ENCODE measurements at regions not wholly inside any gene's neighbourhood (a gene's known extent, or its start where the extent isn't known, plus 50 kb on each side); places are given as distances from the start of the nearest gene placed in this dataset.

DNA sequence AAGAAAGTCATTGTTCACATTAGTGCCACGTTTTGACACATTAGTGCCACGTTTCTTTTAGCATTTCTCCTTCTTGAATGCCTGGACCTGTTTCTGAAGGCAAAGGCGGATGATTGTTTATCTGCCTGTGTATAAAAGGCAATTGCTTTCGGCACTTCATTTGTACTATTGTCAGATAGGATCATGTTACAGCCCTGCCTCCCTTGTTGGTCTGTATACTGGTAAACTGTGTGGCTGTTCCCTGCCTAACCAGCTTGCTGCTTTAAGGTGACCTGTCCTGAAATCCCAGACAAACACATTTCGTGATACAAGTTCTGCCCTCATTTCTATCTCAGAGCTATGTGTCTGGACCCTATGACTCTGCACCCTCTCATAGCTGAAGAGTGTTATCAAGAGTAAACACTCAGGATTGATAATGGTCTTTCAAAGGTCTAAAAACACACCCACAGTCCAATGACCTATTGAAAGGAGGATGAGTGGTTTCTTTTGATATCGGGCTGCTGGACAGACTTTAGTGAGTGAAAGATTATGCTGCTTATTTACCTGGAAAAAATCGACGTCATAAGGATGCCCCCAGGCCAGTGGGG lies 276.3 kb upstream of the MCTP2 start:
- no peaks in the 10 kb centered on the region for H3K27me3 ChIP-seq (ENCODE audit: insufficient read depth, low read length, poor library complexity)

DNA sequence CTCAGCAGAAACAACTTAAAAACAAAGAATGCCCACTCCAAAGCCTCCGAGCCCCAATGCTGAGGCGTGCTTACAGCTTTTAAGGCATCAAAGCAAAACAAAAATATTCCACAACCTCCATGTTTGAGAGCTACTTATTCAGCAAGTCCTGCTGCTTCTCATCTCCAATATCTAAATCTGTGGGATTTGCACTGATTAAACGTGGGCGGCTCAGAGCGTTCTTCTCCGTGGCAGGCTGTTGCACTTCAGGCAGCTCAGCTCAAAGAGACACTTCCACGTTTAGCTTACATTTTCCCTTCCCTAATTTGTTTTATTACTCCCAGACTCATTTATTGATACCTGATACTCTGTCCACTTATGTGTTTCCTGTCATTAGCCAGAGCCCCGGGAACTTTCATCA lies 282.6 kb upstream of the MCTP2 start:
- Histone ChIP-seq H3K18ac (ENCODE audit: low read length) (no peak overlapping the region), H3K4me1 (ENCODE audit: control insufficient read depth, low read depth, low read length) (no peaks in the 10 kb centered on the region), H3K79me1 (ENCODE audit: low read length) (no peaks in the 10 kb centered on the region), H4K5ac (ENCODE audit: low read length) (no peak overlapping the region), H4K8ac (ENCODE audit: low read depth, low read length) (no peak overlapping the region), H2BK5ac (ENCODE audit: low read length) (no peak overlapping the region), H3K27me3 (ENCODE audit: insufficient read depth, low read length, poor library complexity) (no peaks in the 10 kb centered on the region), H3K4me3 (ENCODE audit: low read length) (no peak overlapping the region), H2BK15ac (replicated peaks; ENCODE audit: low read depth) (no peak overlapping the region), H3K56ac (ENCODE audit: low read length) (no peak overlapping the region), H3K4me2 (ENCODE audit: low read length) (no peak overlapping the region), H3K27ac (ENCODE audit: low read depth, low read length) (no peak overlapping the region), H3K9ac (ENCODE audit: low read length) (no peak overlapping the region), H2AK5ac (ENCODE audit: low read length) (no peak overlapping the region), H3K23ac (ENCODE audit: low read length) (no peak overlapping the region), H2BK120ac (ENCODE audit: low read depth, low read length) (no peak overlapping the region), H3K36me3 (ENCODE audit: control insufficient read depth, insufficient read depth, low read length) (no peaks in the 10 kb centered on the region), H3K79me2 (ENCODE audit: control insufficient read depth, insufficient read depth, low read length) (no peaks in the 10 kb centered on the region), H3K4ac (ENCODE audit: low read depth, low read length) (no peak overlapping the region)
- no CpG with 5 or more reads among the region's 8 CpGs for WGBS (ENCODE audit: extremely low coverage, insufficient coverage, low lambda C conversion rate)
- DNase-seq, result no peak

More for the DNA sequence above, 276.3 kb upstream of the MCTP2 start:
- H3K79me1 ChIP-seq (ENCODE audit: low read length), result no peaks in the 10 kb centered on the region
- H3K18ac ChIP-seq (ENCODE audit: low read length), result no peak overlapping the region
- H3K36me3 ChIP-seq (ENCODE audit: control insufficient read depth, insufficient read depth, low read length), result no peaks in the 10 kb centered on the region
- no peak overlapping the region for H3K56ac ChIP-seq (ENCODE audit: low read length)
- no peak overlapping the region for H3K4me3 ChIP-seq (ENCODE audit: low read length)
- H3K4me1 ChIP-seq (ENCODE audit: control insufficient read depth, low read depth, low read length), result no peaks in the 10 kb centered on the region
- no peak overlapping the region for H3K27ac ChIP-seq (ENCODE audit: low read depth, low read length)
- no peaks in the 10 kb centered on the region for H3K79me2 ChIP-seq (ENCODE audit: control insufficient read depth, insufficient read depth, low read length)
- no peak overlapping the region for H2BK5ac ChIP-seq (ENCODE audit: low read length)
- WGBS (ENCODE audit: extremely low coverage, insufficient coverage, low lambda C conversion rate), result no CpG with 5 or more reads among the region's 8 CpGs
- H4K8ac ChIP-seq (ENCODE audit: low read depth, low read length), result no peak overlapping the region
- no peak overlapping the region for H4K5ac ChIP-seq (ENCODE audit: low read length)
- H2AK5ac ChIP-seq (ENCODE audit: low read length), result no peak overlapping the region
- no peak overlapping the region for H2BK120ac ChIP-seq (ENCODE audit: low read depth, low read length)
- H2BK15ac ChIP-seq (replicated peaks; ENCODE audit: low read depth), result no peak overlapping the region
- H3K4me2 ChIP-seq (ENCODE audit: low read length), result no peak overlapping the region
- DNase-seq, result no peak
- H3K4ac ChIP-seq (ENCODE audit: low read depth, low read length), result no peak overlapping the region
- H3K23ac ChIP-seq (ENCODE audit: low read length), result no peak overlapping the region
- no peak overlapping the region for H3K9ac ChIP-seq (ENCODE audit: low read length)

DNA sequence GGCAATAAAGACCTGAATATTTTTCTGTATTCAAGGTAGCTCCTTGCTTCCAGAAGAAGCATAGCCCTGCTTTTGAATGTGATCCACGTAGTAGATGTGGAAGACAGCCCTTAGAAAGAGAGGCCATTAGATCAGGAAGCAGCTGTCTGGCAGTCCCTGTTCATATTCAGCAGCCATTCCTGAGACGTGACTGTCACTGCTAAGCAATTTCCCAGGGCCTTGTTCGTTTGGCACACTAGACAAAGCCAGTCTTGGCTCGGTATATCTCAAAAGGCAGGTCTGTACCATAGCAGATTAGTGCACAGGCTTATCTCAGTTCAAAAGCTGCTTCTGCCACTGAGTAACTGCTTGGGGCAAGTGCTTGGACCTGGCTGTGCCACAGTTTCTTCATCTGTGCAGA lies 287.8 kb upstream of the MCTP2 start:
- Histone ChIP-seq H4K5ac (ENCODE audit: low read length) (no peak overlapping the region), H3K56ac (ENCODE audit: low read length) (no peak overlapping the region), H3K4me2 (ENCODE audit: low read length) (no peak overlapping the region), H3K4me1 (ENCODE audit: control insufficient read depth, low read depth, low read length) (no peaks in the 10 kb centered on the region), H4K8ac (ENCODE audit: low read depth, low read length) (no peak overlapping the region), H3K79me1 (ENCODE audit: low read length) (no peaks in the 10 kb centered on the region), H3K36me3 (ENCODE audit: control insufficient read depth, insufficient read depth, low read length) (no peaks in the 10 kb centered on the region), H2BK5ac (ENCODE audit: low read length) (no peak overlapping the region), H2BK15ac (replicated peaks; ENCODE audit: low read depth) (no peak overlapping the region), H3K27ac (ENCODE audit: low read depth, low read length) (no peak overlapping the region), H2BK120ac (ENCODE audit: low read depth, low read length) (no peak overlapping the region), H3K4ac (ENCODE audit: low read depth, low read length) (no peak overlapping the region), H3K4me3 (ENCODE audit: low read length) (no peak overlapping the region), H3K23ac (ENCODE audit: low read length) (no peak overlapping the region), H3K79me2 (ENCODE audit: control insufficient read depth, insufficient read depth, low read length) (no peaks in the 10 kb centered on the region), H3K9ac (ENCODE audit: low read length) (no peak overlapping the region), H3K18ac (ENCODE audit: low read length) (no peak overlapping the region), H2AK5ac (ENCODE audit: low read length) (no peak overlapping the region), H3K27me3 (ENCODE audit: insufficient read depth, low read length, poor library complexity) (no peaks in the 10 kb centered on the region)
- DNase-seq, result no peak
- WGBS (ENCODE audit: extremely low coverage, insufficient coverage, low lambda C conversion rate), result no CpG with 5 or more reads among the region's 4 CpGs

DNA sequence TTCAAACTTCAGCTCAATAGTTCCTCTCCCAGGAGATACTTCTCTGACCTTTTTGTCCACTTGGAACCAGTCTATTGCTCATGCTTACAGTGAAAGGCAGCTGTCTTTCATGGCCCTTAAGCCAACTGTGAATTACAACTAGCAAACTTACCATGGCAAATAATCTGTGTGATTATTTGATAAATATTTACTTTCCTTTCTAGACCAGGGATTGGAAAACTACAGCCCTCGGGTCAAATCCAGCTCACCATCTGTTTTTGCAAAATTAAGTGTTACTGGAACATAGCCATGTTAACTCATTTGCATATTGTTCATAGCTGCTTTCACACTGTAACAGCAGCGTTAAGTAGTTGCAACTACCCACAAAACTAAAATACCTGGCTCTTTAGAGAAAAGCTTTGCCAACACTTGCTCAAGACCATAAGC lies 289.1 kb upstream of the MCTP2 start:
- WGBS (ENCODE audit: extremely low coverage, insufficient coverage, low lambda C conversion rate), result no CpG with 5 or more reads among the region's 2 CpGs
- H3K18ac ChIP-seq (ENCODE audit: low read length), result no peak overlapping the region
- no peak overlapping the region for H2AK5ac ChIP-seq (ENCODE audit: low read length)
- no peak overlapping the region for H3K56ac ChIP-seq (ENCODE audit: low read length)
- no peak for DNase-seq
- H3K23ac ChIP-seq (ENCODE audit: low read length), result no peak overlapping the region
- no peak overlapping the region for H4K8ac ChIP-seq (ENCODE audit: low read depth, low read length)
- no peak overlapping the region for H3K9ac ChIP-seq (ENCODE audit: low read length)
- no peaks in the 10 kb centered on the region for H3K36me3 ChIP-seq (ENCODE audit: control insufficient read depth, insufficient read depth, low read length)
- H2BK5ac ChIP-seq (ENCODE audit: low read length), result no peak overlapping the region
- no peak overlapping the region for H2BK15ac ChIP-seq (replicated peaks; ENCODE audit: low read depth)
- no peak overlapping the region for H3K4ac ChIP-seq (ENCODE audit: low read depth, low read length)
- H4K5ac ChIP-seq (ENCODE audit: low read length), result no peak overlapping the region
- no peak overlapping the region for H3K4me3 ChIP-seq (ENCODE audit: low read length)
- H3K4me2 ChIP-seq (ENCODE audit: low read length), result no peak overlapping the region
- H2BK120ac ChIP-seq (ENCODE audit: low read depth, low read length), result no peak overlapping the region
- H3K4me1 ChIP-seq (ENCODE audit: control insufficient read depth, low read depth, low read length), result no peaks in the 10 kb centered on the region
- no peak overlapping the region for H3K27ac ChIP-seq (ENCODE audit: low read depth, low read length)
- H3K79me1 ChIP-seq (ENCODE audit: low read length), result no peaks in the 10 kb centered on the region
- H3K79me2 ChIP-seq (ENCODE audit: control insufficient read depth, insufficient read depth, low read length), result no peaks in the 10 kb centered on the region
- H3K27me3 ChIP-seq (ENCODE audit: insufficient read depth, low read length, poor library complexity), result no peaks in the 10 kb centered on the region

DNA sequence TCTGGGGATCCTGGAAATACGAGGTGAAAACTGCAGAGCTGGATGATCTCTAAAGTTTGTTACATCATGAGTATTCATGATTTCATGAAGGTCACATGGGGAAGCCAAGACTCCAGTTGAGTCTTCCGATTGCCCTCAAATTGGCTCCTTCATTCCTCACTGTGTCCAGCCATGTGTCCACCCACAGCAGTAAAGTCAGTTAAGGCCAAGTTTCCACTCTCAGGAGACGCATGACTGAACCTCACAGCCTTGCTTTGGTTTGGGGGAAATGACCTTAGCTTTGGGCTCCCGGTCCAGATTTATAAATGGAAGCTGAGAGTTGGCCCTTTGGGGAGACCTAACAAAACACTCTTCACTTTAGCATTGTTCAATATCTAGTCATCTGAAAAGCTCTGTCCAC lies 289.7 kb upstream of the MCTP2 start:
- no peaks in the 10 kb centered on the region for H3K4me1 ChIP-seq (ENCODE audit: control insufficient read depth, low read depth, low read length)
- no CpG with 5 or more reads among the region's 4 CpGs for WGBS (ENCODE audit: extremely low coverage, insufficient coverage, low lambda C conversion rate)

DNA sequence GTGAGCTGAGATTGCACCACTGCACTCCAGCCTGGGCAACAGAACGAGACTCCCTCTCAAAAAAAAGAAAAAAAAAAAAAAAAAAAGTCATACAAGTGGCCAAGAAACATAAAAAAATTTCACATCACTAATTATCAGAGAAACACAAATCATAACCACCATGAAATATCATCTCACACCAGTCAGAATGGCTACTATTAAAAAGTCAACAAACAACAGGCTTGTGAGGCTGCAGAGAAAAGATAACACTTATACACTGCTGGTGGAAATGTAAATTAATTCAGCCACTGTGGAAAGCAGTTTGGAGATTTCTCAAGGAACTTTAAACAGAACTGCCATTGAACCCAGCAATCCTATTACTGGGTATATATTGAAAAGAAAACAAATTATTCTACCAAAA lies 291.1 kb upstream of the MCTP2 start:
- H3K4me2 ChIP-seq (ENCODE audit: low read length), result no peak overlapping the region
- H3K79me1 ChIP-seq (ENCODE audit: low read length), result no peaks in the 10 kb centered on the region
- WGBS (ENCODE audit: extremely low coverage, insufficient coverage, low lambda C conversion rate), result no CpG with 5 or more reads among the region's 1 CpG
- H3K9ac ChIP-seq (ENCODE audit: low read length), result no peak overlapping the region
- no peak overlapping the region for H3K27ac ChIP-seq (ENCODE audit: low read depth, low read length)
- H3K18ac ChIP-seq (ENCODE audit: low read length), result no peak overlapping the region
- no peak overlapping the region for H2BK120ac ChIP-seq (ENCODE audit: low read depth, low read length)
- no peak overlapping the region for H2AK5ac ChIP-seq (ENCODE audit: low read length)
- H2BK15ac ChIP-seq (replicated peaks; ENCODE audit: low read depth), result no peak overlapping the region
- no peaks in the 10 kb centered on the region for H3K36me3 ChIP-seq (ENCODE audit: control insufficient read depth, insufficient read depth, low read length)
- H2BK5ac ChIP-seq (ENCODE audit: low read length), result no peak overlapping the region
- H3K79me2 ChIP-seq (ENCODE audit: control insufficient read depth, insufficient read depth, low read length), result no peaks in the 10 kb centered on the region
- H3K23ac ChIP-seq (ENCODE audit: low read length), result no peak overlapping the region
- no peak overlapping the region for H3K4me3 ChIP-seq (ENCODE audit: low read length)
- no peaks in the 10 kb centered on the region for H3K4me1 ChIP-seq (ENCODE audit: control insufficient read depth, low read depth, low read length)
- no peak overlapping the region for H4K8ac ChIP-seq (ENCODE audit: low read depth, low read length)
- H3K4ac ChIP-seq (ENCODE audit: low read depth, low read length), result no peak overlapping the region
- H3K27me3 ChIP-seq (ENCODE audit: insufficient read depth, low read length, poor library complexity), result no peaks in the 10 kb centered on the region
- DNase-seq, result no peak
- H4K5ac ChIP-seq (ENCODE audit: low read length), result no peak overlapping the region
- H3K56ac ChIP-seq (ENCODE audit: low read length), result no peak overlapping the region

More for the DNA sequence above, 289.7 kb upstream of the MCTP2 start:
- H3K79me1 ChIP-seq (ENCODE audit: low read length), result no peaks in the 10 kb centered on the region
- no peak overlapping the region for H3K9ac ChIP-seq (ENCODE audit: low read length)
- no peaks in the 10 kb centered on the region for H3K79me2 ChIP-seq (ENCODE audit: control insufficient read depth, insufficient read depth, low read length)
- DNase-seq, result no peak
- no peak overlapping the region for H3K4ac ChIP-seq (ENCODE audit: low read depth, low read length)
- no peak overlapping the region for H4K5ac ChIP-seq (ENCODE audit: low read length)
- H3K4me3 ChIP-seq (ENCODE audit: low read length), result no peak overlapping the region
- no peak overlapping the region for H2AK5ac ChIP-seq (ENCODE audit: low read length)
- H2BK120ac ChIP-seq (ENCODE audit: low read depth, low read length), result no peak overlapping the region
- H4K8ac ChIP-seq (ENCODE audit: low read depth, low read length), result no peak overlapping the region
- no peak overlapping the region for H3K56ac ChIP-seq (ENCODE audit: low read length)
- no peak overlapping the region for H3K23ac ChIP-seq (ENCODE audit: low read length)
- H2BK5ac ChIP-seq (ENCODE audit: low read length), result no peak overlapping the region
- H3K36me3 ChIP-seq (ENCODE audit: control insufficient read depth, insufficient read depth, low read length), result no peaks in the 10 kb centered on the region
- H2BK15ac ChIP-seq (replicated peaks; ENCODE audit: low read depth), result no peak overlapping the region
- H3K18ac ChIP-seq (ENCODE audit: low read length), result no peak overlapping the region
- no peak overlapping the region for H3K4me2 ChIP-seq (ENCODE audit: low read length)
- H3K27me3 ChIP-seq (ENCODE audit: insufficient read depth, low read length, poor library complexity), result no peaks in the 10 kb centered on the region
- no peak overlapping the region for H3K27ac ChIP-seq (ENCODE audit: low read depth, low read length)
